Immature natural killer cell (primary cell): ENCODE measurements at regions not wholly inside any gene's neighbourhood (a gene's known extent, or its start where the extent isn't known, plus 50 kb on each side); places are given as distances from the start of the nearest gene placed in this dataset.

Experiments used
- DNase-seq, 3 donors: peaks; one replicate each; pipeline ENCODE4 v3.0.0; 2022; ENCODE audit warnings: mixed read lengths in 1 of 3
- H3K27ac Mint-ChIP-seq, 6 donors: one replicate each; pipeline ENCODE4 v1.8.0; 2020; ENCODE audit warnings: mixed read lengths in 6 of 6, mild to moderate bottlenecking in 5 of 6, inconsistent platforms in 4 of 6, moderate library complexity in 3 of 6
- H3K27me3 Mint-ChIP-seq, 3 donors: one replicate each; pipeline ENCODE4 v1.8.0; 2020 to 2021; ENCODE audit warnings: low read depth in 3 of 3, mild to moderate bottlenecking in 3 of 3, mixed read lengths in 3 of 3, moderate library complexity in 3 of 3, inconsistent platforms in 1 of 3
- H3K36me3 Mint-ChIP-seq, 3 donors: one replicate each; pipeline ENCODE4 v1.8.0; 2020; ENCODE audit warnings: mixed read lengths in 3 of 3, inconsistent platforms in 2 of 3, mild to moderate bottlenecking in 2 of 3
- H3K4me1 Mint-ChIP-seq, 2 donors: one replicate each; pipeline ENCODE4 v1.8.0; 2020; ENCODE audit warnings: inconsistent platforms in 2 of 2, mild to moderate bottlenecking in 2 of 2, mixed read lengths in 2 of 2, moderate library complexity in 1 of 2
- H3K4me3 Mint-ChIP-seq, 5 donors: one replicate each; pipeline ENCODE4 v1.8.0; 2020; ENCODE audit warnings: mild to moderate bottlenecking in 5 of 5, mixed read lengths in 5 of 5, inconsistent platforms in 3 of 5, moderate library complexity in 3 of 5
- H3K9me3 Mint-ChIP-seq, 6 donors: one replicate each; pipeline ENCODE4 v1.8.0; 2020; ENCODE audit warnings: mild to moderate bottlenecking in 6 of 6, mixed read lengths in 6 of 6, inconsistent platforms in 4 of 6, moderate library complexity in 3 of 6

DNA sequence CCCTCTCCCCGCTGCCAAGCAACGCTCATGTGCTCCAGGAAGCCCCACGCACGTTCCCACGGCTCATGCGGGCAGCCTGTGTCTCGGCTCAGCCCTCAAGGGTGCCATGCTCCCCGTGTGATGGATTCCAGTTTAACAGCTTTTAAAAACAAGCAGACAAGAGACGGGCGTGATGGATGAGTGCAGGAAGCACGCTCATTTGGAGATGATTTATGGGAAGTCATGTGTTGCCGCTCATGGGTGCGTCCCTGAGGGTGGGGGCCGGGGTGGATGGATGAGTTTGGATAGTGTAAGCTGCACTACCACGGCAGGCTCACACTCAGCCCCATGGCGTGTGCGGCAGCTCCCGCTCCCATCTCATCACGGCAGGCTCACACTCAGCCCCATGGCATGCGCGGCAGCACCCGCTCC is 132.8 kb downstream of the RBFOX3 start:
- H3K4me1 Mint-ChIP-seq: peaks cover 0 to 19% of the 10 kb centered on the region in 2 donors

DNA sequence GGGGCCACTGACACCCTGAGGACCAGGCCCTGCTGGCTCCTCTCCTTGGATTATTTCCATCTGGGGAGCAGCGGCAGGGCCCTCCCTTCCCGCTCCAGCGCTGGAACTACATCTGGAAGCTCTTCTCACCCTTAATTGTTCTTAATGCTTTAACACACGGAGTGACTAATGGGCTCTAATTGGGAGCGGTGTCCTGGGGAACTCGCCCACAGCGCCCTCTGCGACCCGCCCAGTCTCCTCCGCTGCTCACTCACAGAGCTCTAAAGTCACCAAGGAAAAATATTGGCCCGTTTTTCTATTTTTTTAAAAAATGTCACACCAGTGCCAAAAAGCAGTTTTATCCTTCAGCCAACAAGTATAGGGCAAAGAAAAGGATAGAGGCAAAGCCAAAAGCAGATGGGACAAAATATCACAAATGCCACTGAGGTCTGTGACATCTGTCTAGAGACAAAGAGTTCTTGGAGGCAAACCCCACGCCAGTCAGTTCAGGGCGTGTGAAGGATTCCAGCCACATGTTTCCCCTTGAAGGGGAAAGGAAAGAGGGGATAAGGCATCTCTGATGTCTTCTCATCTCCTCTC is 134.7 kb downstream of the RBFOX3 start:
- peaks cover 0 to under 1% of the 10 kb centered on the region in 2 donors for H3K4me1 Mint-ChIP-seq
- H3K36me3 Mint-ChIP-seq: no peaks in the 10 kb centered on the region
- no peak overlapping the region for H3K27ac Mint-ChIP-seq
- DNase-seq: no peak
- H3K4me3 Mint-ChIP-seq: no peak overlapping the region
- H3K9me3 Mint-ChIP-seq: no peaks in the 10 kb centered on the region
- peaks cover 0 to 6% (median 0%) of the 10 kb centered on the region in 3 donors for H3K27me3 Mint-ChIP-seq

More for the DNA sequence above, 132.8 kb downstream of the RBFOX3 start:
- peaks cover 0 to 3% (median 0%) of the 10 kb centered on the region in 3 donors for H3K36me3 Mint-ChIP-seq
- DNase-seq: no peak
- peaks cover 0 to 11% (median 2%) of the 10 kb centered on the region in 3 donors for H3K27me3 Mint-ChIP-seq
- H3K27ac Mint-ChIP-seq: no peak overlapping the region
- H3K4me3 Mint-ChIP-seq: no peak overlapping the region
- no peaks in the 10 kb centered on the region for H3K9me3 Mint-ChIP-seq

DNA sequence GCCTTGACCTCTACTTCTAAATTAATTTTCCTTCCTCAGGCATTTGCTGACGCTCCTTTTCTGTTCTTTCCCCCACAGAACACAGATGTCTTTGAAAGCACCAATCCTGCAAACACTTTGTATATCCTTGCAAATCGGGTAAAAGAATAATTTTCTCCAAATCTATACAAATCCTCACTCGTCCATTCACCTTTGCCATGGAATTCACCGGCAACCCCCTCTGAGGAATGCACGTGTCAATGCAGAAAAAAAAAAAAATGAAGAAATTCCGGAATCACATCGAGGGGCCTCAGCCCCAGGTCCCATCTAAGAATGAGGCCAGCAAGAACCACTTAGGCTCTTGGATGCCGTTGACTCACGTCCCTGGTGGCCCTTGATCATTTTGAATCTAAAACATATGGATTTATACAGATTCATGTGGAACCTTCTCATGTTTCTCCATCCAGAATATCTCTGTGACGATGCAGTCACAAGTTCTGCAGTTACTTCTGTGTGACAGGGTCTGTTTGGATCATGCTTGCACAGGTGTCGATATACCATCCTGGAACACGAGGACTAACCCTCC is 136.9 kb downstream of the RBFOX3 start:
- Mint-ChIP-seq H3K4me3 (no peak overlapping the region), H3K27ac (no peak overlapping the region), H3K4me1 (no peaks in the 10 kb centered on the region), H3K27me3 (peaks cover 0 to 8% (median 0%) of the 10 kb centered on the region in 3 donors), H3K9me3 (no peaks in the 10 kb centered on the region), H3K36me3 (no peaks in the 10 kb centered on the region)
- no peak for DNase-seq

DNA sequence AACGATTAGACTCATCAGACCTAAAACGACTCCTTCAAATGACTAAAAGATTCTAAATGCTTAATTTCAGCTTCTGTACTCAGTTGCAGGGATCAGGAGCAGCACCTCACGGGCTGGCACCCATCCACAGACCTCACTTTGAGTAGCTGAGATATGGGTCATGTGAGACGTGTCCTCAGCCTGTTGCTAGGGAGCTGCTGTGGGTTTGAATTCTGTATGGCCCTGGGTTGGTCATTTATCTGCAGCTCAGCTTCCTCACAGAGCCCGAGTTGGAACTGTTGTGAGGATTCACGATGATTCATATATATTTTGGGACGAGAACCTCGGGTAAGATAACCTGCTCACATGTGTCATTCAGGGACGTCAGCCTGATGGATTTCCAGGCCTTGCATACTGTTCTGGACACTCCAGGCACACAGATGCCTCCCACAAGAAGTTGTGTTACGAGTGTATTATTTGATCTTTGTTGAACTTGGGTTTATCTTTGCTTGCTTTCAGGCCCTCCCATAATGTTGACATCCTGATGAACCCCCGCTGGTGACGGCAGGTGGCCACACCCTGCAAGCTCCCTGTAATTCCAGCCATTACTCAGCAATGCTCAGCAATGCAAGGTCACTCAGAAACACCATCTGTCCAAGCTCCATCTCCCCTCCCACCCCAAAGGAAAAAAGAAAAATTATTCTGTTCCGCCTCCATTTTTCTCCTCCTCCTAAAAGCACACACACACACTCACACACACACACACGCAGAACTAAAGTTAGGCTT is 137.6 kb downstream of the RBFOX3 start:
- DNase-seq: no peak
- H3K4me1 Mint-ChIP-seq: no peaks in the 10 kb centered on the region
- H3K36me3 Mint-ChIP-seq: no peaks in the 10 kb centered on the region
- H3K27me3 Mint-ChIP-seq: peaks cover 0 to 8% (median 0%) of the 10 kb centered on the region in 3 donors
- H3K9me3 Mint-ChIP-seq: no peaks in the 10 kb centered on the region
- H3K4me3 Mint-ChIP-seq: no peak overlapping the region
- no peak overlapping the region for H3K27ac Mint-ChIP-seq

DNA sequence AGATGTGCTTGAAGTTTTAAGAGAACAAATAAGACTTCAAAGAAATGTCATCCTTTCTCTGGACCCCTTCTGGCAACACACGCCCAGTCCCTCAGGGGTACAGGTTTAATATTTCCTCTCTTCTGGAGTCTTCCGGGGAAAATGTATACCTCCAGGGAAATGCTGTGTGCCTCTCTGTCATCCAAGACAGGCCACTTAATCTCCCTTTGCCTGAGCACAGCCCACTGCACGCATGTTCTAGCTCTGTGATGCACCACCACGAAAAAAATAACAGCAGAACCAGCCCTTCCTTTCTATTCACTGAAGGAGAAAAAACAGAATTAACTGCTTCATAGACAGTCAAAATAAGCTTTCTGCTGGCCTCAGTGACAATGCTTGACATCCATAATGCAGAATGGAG is 140.1 kb downstream of the RBFOX3 start:
- Mint-ChIP-seq H3K27ac (no peak overlapping the region), H3K9me3 (no peaks in the 10 kb centered on the region), H3K27me3 (peaks cover 0 to 8% (median 0%) of the 10 kb centered on the region in 3 donors), H3K4me3 (no peak overlapping the region), H3K36me3 (no peaks in the 10 kb centered on the region), H3K4me1 (no peaks in the 10 kb centered on the region)
- DNase-seq: no peak

DNA sequence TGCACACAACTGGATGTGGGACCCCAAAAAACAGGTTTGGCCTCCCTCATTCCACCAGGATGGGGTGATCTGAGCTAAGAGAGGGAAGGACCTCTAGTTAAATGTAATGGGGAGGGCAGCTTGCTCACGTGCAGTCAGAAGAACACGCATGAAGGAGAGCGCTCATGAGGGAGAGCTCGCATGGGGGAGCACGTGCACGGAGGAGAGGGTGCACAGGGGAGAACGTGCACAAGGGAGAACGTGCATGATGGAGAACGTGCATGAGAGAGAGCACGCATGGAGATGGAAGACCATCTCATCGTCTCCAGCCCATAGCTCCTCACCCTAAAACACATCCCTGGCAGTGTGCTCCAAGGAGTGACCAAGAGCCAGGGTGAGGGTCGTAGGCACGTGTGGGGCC is 141.2 kb downstream of the RBFOX3 start:
- no peak for DNase-seq
- Mint-ChIP-seq H3K9me3 (no peaks in the 10 kb centered on the region), H3K27me3 (peaks cover 0 to 5% (median 0%) of the 10 kb centered on the region in 3 donors), H3K4me1 (no peaks in the 10 kb centered on the region), H3K27ac (no peak overlapping the region), H3K36me3 (no peaks in the 10 kb centered on the region), H3K4me3 (no peak overlapping the region)

DNA sequence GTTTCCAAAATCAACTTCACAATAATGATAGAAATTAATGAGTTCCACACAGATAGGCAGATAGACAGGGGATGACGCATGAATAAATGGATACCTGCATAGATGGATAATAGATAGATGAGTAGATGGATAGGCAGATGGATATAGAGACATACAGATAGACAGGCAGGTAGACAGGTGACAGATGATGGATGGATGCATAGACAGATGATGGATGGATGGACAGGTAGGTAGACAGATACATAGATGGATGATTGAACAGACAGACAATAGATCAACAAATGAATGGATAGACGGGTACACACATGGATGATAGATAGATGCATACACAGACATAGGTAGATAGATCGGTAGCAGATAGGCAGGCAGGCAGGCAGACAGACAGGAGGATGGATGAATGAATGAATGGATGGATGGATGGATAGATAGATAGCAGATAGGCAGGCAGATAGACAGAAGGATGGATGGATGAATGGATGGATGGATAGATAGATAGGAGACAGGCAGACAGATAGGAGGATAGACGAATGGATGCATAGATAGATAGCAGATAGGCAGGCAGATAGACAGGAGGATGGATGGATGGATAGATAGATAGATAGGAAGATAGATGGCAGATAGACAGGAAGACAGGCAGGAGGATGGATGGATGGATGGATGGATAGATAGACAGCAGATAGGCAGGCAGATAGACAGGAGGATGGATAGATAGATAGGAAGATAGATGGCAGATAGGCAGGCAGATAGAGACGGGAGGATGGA is 142.5 kb downstream of the RBFOX3 start:
- H3K27ac Mint-ChIP-seq: no peak overlapping the region
- H3K27me3 Mint-ChIP-seq: peaks cover 0 to 3% (median 1%) of the 10 kb centered on the region in 3 donors
- no peak for DNase-seq
- H3K36me3 Mint-ChIP-seq: no peaks in the 10 kb centered on the region
- H3K4me1 Mint-ChIP-seq: no peaks in the 10 kb centered on the region
- no peaks in the 10 kb centered on the region for H3K9me3 Mint-ChIP-seq
- H3K4me3 Mint-ChIP-seq: no peak overlapping the region

DNA sequence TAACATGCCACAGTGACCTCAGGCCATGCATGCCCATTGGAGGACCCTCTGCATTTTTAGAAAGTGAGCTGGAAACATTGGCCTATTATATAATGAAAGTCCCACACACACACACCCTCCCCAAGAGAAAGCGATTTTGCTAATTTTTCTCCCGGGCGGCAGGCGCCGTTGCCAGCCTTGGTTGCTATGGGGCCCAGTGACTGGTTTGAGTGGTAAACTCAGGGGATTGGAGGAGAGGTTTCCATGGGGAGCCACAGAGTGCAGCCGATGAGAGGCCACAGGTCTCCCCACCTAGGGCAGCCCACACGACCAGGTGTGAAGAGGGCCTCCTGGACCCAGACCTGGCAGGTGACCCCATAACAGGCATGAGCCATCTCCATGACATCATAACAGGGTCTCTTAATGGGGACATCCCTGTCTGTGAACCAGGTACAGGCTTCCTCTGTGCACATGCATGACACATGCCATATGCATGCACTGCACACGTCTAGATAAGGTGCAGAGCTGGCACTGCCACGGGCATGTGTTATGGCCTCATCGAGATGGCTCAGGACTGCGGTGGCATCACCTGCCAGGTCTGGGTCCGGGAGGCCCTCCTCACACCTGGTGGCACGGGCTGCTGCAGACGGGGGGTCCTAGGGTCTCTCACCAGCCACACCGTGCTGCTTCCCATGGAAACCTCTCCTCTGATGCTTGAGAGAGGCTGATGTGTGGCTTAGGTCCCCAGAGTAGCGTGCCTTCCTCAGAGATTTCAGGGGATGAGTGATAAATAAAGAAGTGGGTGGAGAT is 144.1 kb downstream of the RBFOX3 start:
- Mint-ChIP-seq H3K36me3 (no peaks in the 10 kb centered on the region), H3K4me3 (no peak overlapping the region), H3K27ac (no peak overlapping the region), H3K9me3 (no peaks in the 10 kb centered on the region), H3K27me3 (peaks cover 0 to 8% (median 1%) of the 10 kb centered on the region in 3 donors), H3K4me1 (no peaks in the 10 kb centered on the region)
- no peak for DNase-seq

DNA sequence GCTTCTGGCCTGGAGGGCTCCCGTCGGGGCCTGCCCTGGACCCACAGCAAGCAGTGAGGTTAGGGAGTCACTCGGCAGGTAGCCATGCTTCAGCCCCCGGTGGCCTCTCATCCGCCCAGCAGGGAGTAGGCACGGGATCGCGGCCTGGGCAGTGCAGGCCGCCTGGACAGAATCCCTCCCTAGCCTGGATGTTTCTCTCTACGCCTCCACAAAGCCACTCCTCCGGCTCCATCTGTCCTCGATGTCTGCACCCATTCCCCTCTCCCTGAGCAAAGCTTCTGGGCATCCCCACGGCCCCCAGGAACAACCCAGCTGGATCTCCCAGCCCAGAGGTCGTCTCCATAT is 145.2 kb downstream of the RBFOX3 start:
- no peak overlapping the region for H3K4me3 Mint-ChIP-seq
- no peak overlapping the region for H3K27ac Mint-ChIP-seq
- H3K27me3 Mint-ChIP-seq: peaks cover 0 to 8% (median 1%) of the 10 kb centered on the region in 3 donors

DNA sequence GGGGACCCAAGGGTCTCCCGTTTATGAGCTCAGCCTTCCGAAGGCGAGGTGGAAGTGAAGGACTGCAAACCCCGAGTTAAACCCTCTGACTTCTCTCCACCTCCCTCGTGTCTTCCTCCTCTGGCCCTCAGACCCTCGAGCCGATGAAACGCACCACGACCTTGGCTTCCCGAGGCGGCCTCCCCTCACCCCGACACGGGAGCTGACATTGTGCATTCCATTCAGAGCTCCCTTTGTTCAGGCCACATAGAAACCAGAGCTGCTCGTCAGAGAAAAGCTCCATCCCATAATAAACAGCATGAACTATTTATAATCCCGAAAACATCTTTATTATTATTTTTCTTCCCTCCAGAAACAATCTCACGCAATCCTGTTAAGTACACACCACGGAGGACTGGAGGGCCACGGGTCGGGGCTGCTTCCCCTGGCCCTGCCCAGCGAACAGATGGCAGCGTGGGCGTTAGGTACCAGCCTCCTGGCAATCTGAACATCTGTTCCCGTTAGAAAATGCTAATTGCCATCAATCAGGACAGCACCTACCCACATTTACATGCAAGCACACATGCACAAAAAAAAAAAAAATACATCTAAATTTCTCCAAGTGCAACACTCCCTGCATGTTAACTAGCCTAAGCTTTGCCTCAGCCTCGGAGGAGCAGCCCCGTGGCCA is 145.7 kb downstream of the RBFOX3 start:
- Mint-ChIP-seq H3K36me3 (no peaks in the 10 kb centered on the region), H3K27ac (no peak overlapping the region), H3K9me3 (no peaks in the 10 kb centered on the region), H3K4me1 (no peaks in the 10 kb centered on the region), H3K4me3 (no peak overlapping the region), H3K27me3 (peaks cover 0 to 8% (median 1%) of the 10 kb centered on the region in 3 donors)
- no peak for DNase-seq

More for the DNA sequence above, 145.2 kb downstream of the RBFOX3 start:
- no peaks in the 10 kb centered on the region for H3K9me3 Mint-ChIP-seq
- no peaks in the 10 kb centered on the region for H3K4me1 Mint-ChIP-seq
- no peaks in the 10 kb centered on the region for H3K36me3 Mint-ChIP-seq
- no peak for DNase-seq

DNA sequence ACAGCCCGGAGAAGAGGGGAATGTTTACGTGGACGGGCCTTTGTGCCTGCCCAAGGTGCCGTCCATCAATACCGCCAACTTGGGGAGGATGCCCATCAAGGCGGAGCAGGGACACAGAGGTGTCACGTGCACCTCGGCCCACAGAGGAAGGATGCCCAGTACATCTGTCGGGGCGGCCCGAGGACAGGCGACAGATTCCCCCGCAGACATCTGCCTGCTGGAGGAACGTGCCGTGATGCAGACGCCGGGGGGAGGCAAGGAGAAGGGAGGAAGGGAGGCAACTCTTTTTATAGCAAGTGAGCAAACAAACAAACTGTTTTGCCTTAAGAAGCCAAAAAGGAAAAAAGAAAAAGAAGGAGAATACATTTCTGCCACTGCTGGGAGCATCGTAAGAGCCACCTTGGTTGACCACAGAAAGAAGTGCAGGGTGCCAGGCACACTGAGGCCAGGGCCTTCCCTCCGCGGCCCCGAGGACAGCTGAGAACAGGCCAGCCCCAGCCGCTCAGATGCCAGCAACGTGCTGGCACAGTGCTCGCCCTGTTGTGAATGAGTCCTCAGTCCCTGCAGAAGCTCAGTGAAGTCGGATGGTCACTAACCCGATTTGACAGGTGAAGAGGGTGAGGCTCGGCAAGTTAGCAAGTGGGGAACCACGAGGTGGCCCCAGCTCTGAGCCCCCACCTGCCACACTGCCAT is 146.4 kb downstream of the RBFOX3 start:
- H3K4me3 Mint-ChIP-seq: no peak overlapping the region

DNA sequence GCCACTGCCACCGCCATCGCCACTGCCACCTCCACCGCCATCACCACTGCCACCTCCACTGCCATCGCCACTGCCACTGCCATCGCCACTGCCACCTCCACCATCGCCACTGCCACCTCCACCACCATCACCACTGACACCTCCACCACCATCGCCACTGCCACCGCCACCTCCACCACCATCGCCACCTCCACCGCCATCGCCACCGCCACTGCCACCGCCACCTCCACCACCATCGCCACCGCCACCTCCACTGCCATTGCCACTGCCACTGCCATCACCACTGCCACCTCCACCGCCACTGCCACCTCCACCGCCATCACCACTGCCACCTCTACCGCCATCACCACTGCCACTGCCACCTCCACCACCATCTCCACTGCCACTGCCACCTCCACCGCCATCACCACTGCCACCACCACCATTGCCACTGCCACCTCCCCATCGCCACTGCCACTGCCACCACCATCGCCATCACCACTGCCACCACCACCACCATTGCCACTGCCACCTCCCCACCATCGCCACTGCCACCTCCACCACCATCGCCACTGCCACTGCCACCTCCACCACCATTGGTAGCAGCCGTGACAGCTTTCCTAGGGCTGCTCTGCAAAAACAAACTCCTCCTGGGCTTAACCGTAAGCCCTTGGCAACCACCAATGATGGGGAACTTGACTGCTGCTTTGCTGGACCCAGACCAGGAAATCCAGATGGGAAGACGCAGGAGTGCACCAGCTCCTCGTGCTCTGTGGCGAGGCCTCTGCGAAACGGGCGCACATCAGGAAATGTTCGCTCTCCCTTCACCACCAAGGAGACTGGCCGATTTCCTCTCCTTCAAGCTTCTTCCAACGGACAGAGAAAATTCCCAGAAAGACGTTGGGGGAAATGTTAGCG is 147.2 kb downstream of the RBFOX3 start:
- Mint-ChIP-seq H3K27me3 (peaks cover 0 to 5% (median 3%) of the 10 kb centered on the region in 3 donors), H3K36me3 (no peaks in the 10 kb centered on the region), H3K9me3 (no peaks in the 10 kb centered on the region), H3K4me1 (no peaks in the 10 kb centered on the region), H3K4me3 (no peak overlapping the region), H3K27ac (no peak overlapping the region)
- no peak for DNase-seq

More for the DNA sequence above, 146.4 kb downstream of the RBFOX3 start:
- Mint-ChIP-seq H3K4me1 (no peaks in the 10 kb centered on the region), H3K27me3 (peaks cover 0 to 6% (median 3%) of the 10 kb centered on the region in 3 donors), H3K9me3 (no peaks in the 10 kb centered on the region), H3K36me3 (no peaks in the 10 kb centered on the region), H3K27ac (no peak overlapping the region)
- no peak for DNase-seq
